Keratinocyte (primary cell): ENCODE measurements at regions not wholly inside any gene's neighbourhood (a gene's known extent, or its start where the extent isn't known, plus 50 kb on each side); places are given as distances from the start of the nearest gene placed in this dataset.

Experiments used
- CTCF ChIP-seq, 3 experiments: IDR thresholded peaks in 1 of 3; conservative IDR thresholded peaks in 1 of 3; optimal IDR thresholded peaks in 1 of 3; 2 replicates in 2 of 3; 3 replicates in 1 of 3; pipeline versions ENCODE3 to v1.5.1; 2011; ENCODE audit warnings: low read length in 3 of 3, mild to moderate bottlenecking in 3 of 3, moderate library complexity in 2 of 3, control low read depth in 1 of 3, inconsistent platforms in 1 of 3; ENCODE audit not compliant: insufficient read depth in 2 of 3; ENCODE audit errors: extremely low read depth in 1 of 3
- EZH2 ChIP-seq: IDR thresholded peaks from one replicate; pipeline ENCODE4 v1.6.1; 2012; ENCODE audit warnings: inconsistent platforms, mild to moderate bottlenecking, low read length, moderate library complexity

- TF ChIP-seq CTCF (optimal IDR thresholded peaks at IDR 0.05 in 1 of 3, IDR thresholded peaks at IDR 0.05 in 1 of 3, conservative IDR thresholded peaks at IDR 0.05 in 1 of 3; ENCODE audit: extremely low read depth in 1 of 3, insufficient read depth in 2 of 3, low read length in 3 of 3) (no peak), EZH2 (no peak)
Measured at GRCh38 chr6:127019828-127020227, 98.6 kb upstream of the RSPO3 start.
